HFFc6 (cell line): ENCODE measurements at regions not wholly inside any gene's neighbourhood (a gene's known extent, or its start where the extent isn't known, plus 50 kb on each side); places are given as distances from the start of the nearest gene placed in this dataset.
"Not testable (repeated sequence)": the region's sequence is repeated elsewhere in the genome, so short reads cannot be mapped to it uniquely, and the experiment has no call there.

ENCODE experiments used
- DNase-seq: peaks from one replicate; pipeline ENCODE4 v3.0.0-alpha.2; 2018
- H3K27ac Mint-ChIP-seq: 2 replicates; pipeline ENCODE4 v1.8.0; 2020; ENCODE audit warnings: mild to moderate bottlenecking, mixed read lengths
- H3K27me3 Mint-ChIP-seq: 2 replicates; pipeline ENCODE4 v1.8.0; 2021; ENCODE audit warnings: mild to moderate bottlenecking, moderate library complexity, mixed read lengths; ENCODE audit not compliant: insufficient read depth
- H3K36me3 Mint-ChIP-seq: 2 replicates; pipeline ENCODE4 v1.8.0; 2021; ENCODE audit warnings: low read depth, mixed read lengths
- H3K4me1 Mint-ChIP-seq: 2 replicates; pipeline ENCODE4 v1.8.0; 2020; ENCODE audit warnings: low read depth, mixed read lengths
- H3K4me3 Mint-ChIP-seq: 2 replicates; pipeline ENCODE4 v1.8.0; 2020; ENCODE audit warnings: mild to moderate bottlenecking, moderate library complexity, mixed read lengths
- H3K9me3 Mint-ChIP-seq: 2 replicates; pipeline ENCODE4 v1.8.0; 2020; ENCODE audit warnings: mild to moderate bottlenecking, mixed read lengths
- CTCF ChIP-seq: fragments of 200-600 bp; sonication (generic); IDR thresholded peaks from 2 replicates; pipeline ENCODE4 v1.5.0; 2021; ENCODE audit warnings: antibody characterized with exemption, mild to moderate bottlenecking

- H3K36me3 Mint-ChIP-seq = peaks cover 5% of the 10 kb centered on the region
- peaks cover 6% of the 10 kb centered on the region for H3K27me3 Mint-ChIP-seq
- TF ChIP-seq CTCF = no peak
- H3K4me3 Mint-ChIP-seq = no peak overlapping the region
- no peak overlapping the region for H3K27ac Mint-ChIP-seq
- no peak for DNase-seq
- peaks cover 23% of the 10 kb centered on the region for H3K4me1 Mint-ChIP-seq
- H3K9me3 Mint-ChIP-seq = peaks cover 8% of the 10 kb centered on the region; the same call in 1 of the 2 replicates
Observed at GRCh38 chr20:53818457-53819177, 225.0 kb upstream of the ZNF217 start.

DNA sequence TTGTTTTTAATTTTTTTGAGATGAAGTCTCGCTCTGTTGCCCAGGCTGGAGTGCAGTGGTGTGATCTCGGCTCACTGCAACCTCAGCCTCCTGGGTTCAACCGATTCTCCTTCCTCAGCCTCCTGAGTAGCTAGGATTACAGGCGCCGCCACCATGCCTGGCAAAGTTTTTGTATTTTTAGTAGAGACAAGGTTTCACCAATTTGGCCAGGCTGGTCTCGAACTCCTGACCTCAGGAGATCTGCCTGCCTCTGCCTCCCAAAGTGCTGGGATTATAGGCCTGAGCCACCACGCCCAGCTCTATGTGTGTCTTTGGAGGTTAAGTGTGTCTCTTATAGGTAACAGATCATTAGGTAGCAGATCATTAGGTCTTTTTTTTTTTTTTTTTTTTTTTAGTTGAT is 223.9 kb upstream of the ZNF217 start:
- H3K4me1 Mint-ChIP-seq = peaks cover 23% of the 10 kb centered on the region
- H3K4me3 Mint-ChIP-seq, DNase-seq, H3K36me3 Mint-ChIP-seq, H3K27ac Mint-ChIP-seq, H3K9me3 Mint-ChIP-seq, H3K27me3 Mint-ChIP-seq: not testable (repeated sequence)

GRCh38 chr20:53816872-53817398 is 223.3 kb upstream of the ZNF217 start:
- Mint-ChIP-seq H3K36me3 (peaks cover 5% of the 10 kb centered on the region), H3K4me1 (peaks cover 23% of the 10 kb centered on the region), H3K9me3 (peaks cover 8% of the 10 kb centered on the region; the same call in 1 of the 2 replicates), H3K4me3 (no peak overlapping the region), H3K27me3 (no peaks in the 10 kb centered on the region), H3K27ac (no peak overlapping the region)
- TF ChIP-seq CTCF = no peak
- no peak for DNase-seq

GRCh38 chr20:53815509-53815908 is 221.9 kb upstream of the ZNF217 start:
- no peaks in the 10 kb centered on the region for H3K27me3 Mint-ChIP-seq
- no peak overlapping the region for H3K27ac Mint-ChIP-seq
- no peak overlapping the region for H3K4me3 Mint-ChIP-seq
- no peak for TF ChIP-seq CTCF
- peaks cover 25% of the 10 kb centered on the region for H3K4me1 Mint-ChIP-seq
- peaks cover 8% of the 10 kb centered on the region; the same call in 1 of the 2 replicates for H3K9me3 Mint-ChIP-seq
- H3K36me3 Mint-ChIP-seq = peaks cover 5% of the 10 kb centered on the region
- no peak for DNase-seq

GRCh38 chr20:53814060-53814459 is 220.4 kb upstream of the ZNF217 start:
- no peak overlapping the region for H3K4me3 Mint-ChIP-seq
- H3K9me3 Mint-ChIP-seq = peaks cover 5% of the 10 kb centered on the region; the same call in 1 of the 2 replicates
- H3K4me1 Mint-ChIP-seq = peaks cover 39% of the 10 kb centered on the region
- no peaks in the 10 kb centered on the region for H3K27me3 Mint-ChIP-seq
- DNase-seq = no peak
- no peak overlapping the region for H3K27ac Mint-ChIP-seq
- H3K36me3 Mint-ChIP-seq = peaks cover 5% of the 10 kb centered on the region
- no peak for TF ChIP-seq CTCF

DNA sequence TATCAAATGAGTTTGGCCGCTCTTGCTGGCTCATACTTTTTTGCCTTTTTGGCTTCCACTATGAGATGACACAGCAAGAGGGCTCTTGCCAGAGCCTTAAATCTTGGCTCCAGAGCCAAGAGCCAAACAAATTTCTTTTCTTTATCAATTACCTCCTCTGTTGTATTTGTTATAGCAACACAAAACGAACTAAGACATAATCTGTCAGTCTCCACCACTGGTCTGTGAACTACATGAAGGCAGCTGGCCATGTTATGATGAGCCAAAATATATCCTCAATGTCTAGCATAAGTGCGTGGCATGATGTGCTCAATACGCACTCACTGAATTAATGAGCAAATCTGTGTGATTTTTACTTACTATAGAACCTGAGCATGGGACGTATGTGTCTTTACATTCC is 220.0 kb upstream of the ZNF217 start:
- peaks cover 39% of the 10 kb centered on the region for H3K4me1 Mint-ChIP-seq
- no peak for DNase-seq
- no peak for TF ChIP-seq CTCF

More for the DNA sequence above, 220.0 kb upstream of the ZNF217 start:
- peaks cover under 1% of the 10 kb centered on the region; the same call in 1 of the 2 replicates for H3K36me3 Mint-ChIP-seq
- H3K4me3 Mint-ChIP-seq = no peak overlapping the region
- H3K27ac Mint-ChIP-seq = no peak overlapping the region
- H3K27me3 Mint-ChIP-seq = no peaks in the 10 kb centered on the region
- H3K9me3 Mint-ChIP-seq = peaks cover under 1% of the 10 kb centered on the region; the same call in 1 of the 2 replicates
